ENCODE measurements at regions not wholly inside any gene's neighbourhood (a gene's known extent, or its start where the extent isn't known, plus 50 kb on each side); places are given as distances from the start of the nearest gene placed in this dataset.

GRCh38 chr13:110068176-110068473 lies 238.8 kb downstream of the COL4A1 start:
- TF ChIP-seq CTCF (IDR thresholded peaks at IDR 0.05; ENCODE audit: insufficient read depth, low read depth, low read length, missing control alignments): no peak
- no peak for DNase-seq (ENCODE audit: low read depth)
- H3K4me3 ChIP-seq (ENCODE audit: low read length): no peak overlapping the region

DNA sequence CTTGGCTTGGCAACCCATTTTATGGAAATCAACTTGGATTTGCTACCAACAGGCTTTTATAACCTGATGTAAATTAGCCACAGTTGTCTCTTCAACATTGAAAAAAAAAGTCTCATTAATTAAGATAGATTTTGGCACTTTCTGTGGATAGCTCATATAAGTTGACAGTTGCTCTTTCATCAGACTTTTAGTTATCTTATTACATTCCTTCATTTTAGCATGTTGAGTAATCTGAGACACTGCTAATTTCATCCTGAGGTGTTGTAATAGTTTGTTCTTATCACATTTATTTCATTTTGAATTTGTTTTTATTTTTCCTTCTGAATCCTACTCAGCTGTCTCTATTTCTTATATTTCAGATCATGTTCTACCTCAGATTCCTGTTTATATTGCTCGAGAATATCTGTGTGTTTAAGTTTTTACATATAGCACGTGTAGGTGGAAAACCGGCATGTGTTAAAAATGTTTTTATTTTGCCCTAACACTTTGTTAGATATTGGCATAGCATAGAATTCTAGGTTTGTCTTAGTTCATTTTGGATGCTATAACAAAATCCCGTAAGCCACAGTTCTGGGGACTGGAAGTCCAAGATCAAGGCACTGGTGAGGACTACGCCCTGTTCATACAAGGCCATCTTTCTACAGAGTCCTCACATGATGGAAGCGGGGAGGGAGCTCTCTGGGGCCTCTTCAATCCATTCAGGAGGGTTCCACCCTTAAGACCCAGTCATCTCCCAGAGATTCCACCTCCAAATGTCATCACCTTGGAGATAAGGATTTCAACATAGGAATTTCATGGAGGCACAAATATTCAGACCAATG lies 239.4 kb downstream of the COL4A1 start:
- DNase-seq (ENCODE audit: low read depth): peak; percentile 16
- no peak for TF ChIP-seq CTCF (IDR thresholded peaks at IDR 0.05; ENCODE audit: insufficient read depth, low read depth, low read length, missing control alignments)
- no peak overlapping the region for H3K4me3 ChIP-seq (ENCODE audit: low read length)

DNA sequence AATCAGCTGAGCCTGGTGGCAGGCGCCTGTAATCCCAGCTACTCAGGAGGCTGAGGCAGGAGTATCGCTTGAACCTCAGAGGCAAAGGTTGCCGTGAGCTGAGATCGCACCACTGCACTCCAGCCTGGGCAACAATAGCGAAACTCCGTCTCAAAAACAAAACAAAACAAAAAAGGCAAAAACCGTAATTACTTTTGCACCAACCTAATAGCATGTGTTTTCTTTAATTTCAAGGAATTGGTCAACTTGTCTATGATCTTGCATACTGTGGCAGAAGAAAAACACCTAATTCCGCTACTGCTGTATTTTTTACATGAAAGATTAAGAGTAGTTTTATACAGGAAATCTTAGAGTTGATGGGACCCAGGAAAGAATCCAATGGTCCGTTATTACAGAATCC lies 241.2 kb downstream of the COL4A1 start:
- no peak for DNase-seq (ENCODE audit: low read depth)
- no peak overlapping the region for H3K4me3 ChIP-seq (ENCODE audit: low read length)
- TF ChIP-seq CTCF (IDR thresholded peaks at IDR 0.05; ENCODE audit: insufficient read depth, low read depth, low read length, missing control alignments): no peak

DNA sequence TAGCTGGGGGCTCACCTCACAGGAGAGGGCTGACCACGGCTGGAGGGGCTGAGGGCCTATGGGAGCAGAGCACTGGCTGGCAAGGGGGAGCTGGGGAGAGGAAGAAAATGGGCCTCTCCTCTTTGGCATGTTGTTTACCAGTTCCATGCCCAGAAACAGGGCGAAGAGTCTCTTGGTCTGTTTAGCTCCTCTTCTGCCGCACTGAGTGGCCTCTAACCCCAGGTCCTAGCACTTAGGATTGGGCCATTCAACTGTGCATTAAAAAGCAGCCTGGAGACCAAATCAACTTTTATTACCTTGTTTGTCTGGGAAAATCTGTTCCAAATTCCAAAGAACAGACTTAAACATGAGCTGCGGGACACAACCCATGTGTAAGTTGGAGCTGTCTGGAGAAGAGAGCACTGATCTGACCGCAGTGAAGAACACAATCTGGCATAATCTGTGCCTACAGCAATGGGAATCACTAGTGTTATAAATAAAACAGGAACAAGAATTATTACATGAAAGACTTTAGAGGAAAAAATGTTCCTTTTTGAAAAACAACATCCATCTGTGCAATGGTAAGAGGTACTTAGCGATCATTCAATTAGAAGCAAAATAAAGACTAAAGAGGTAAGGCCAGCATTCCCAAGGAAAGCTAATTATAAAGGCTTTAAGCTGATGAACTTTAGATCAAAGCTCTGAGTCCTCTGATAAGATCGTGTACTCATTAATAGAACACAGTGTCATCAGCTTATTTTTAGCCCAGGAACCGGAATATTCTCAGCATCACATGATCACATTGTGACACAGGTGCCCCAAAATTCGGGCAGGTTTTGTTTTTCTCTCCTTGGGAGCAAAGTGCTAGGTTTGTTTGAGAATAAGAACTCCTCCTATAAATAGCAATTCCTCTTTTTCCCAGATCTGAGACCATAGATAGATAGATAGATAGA lies 243.2 kb downstream of the COL4A1 start:
- no peak for DNase-seq (ENCODE audit: low read depth)
- H3K4me3 ChIP-seq (ENCODE audit: low read length): no peak overlapping the region
- no peak for TF ChIP-seq CTCF (IDR thresholded peaks at IDR 0.05; ENCODE audit: insufficient read depth, low read depth, low read length, missing control alignments)

DNA sequence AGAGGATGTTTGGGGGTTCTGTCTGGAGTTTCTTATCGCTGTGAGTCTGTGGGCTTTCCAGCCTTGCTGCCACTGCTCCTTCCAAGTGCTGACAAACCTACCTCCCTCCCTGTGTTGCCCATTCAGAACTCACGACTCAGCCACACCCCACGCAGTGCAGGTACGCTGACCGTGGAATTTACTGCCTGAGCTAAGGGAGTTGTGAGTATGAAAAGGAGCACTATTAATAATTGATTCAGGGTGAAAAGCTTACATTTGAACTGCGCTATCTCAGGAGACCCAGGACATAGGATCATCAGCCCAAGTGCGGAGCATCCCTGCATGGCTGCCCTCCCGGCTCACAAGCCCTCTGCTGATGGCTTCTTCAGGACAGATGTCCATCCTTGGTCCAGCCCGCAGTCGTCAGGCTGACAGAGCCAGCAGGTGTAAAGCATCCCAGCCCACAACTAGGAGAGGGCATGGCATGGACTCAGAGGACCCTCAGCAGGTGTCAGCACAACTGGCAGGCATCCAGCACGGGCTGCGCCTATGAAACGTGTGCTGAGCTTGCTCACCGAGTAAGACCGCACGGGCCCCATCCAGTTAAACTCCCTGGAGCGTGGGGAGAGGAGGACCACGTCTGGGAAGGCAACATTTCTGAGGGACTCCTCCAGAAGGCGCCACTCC lies 244.0 kb downstream of the COL4A1 start:
- DNase-seq (ENCODE audit: low read depth): no peak
- H3K4me3 ChIP-seq (ENCODE audit: low read length): no peak overlapping the region
- TF ChIP-seq CTCF (IDR thresholded peaks at IDR 0.05; ENCODE audit: insufficient read depth, low read depth, low read length, missing control alignments): no peak

DNA sequence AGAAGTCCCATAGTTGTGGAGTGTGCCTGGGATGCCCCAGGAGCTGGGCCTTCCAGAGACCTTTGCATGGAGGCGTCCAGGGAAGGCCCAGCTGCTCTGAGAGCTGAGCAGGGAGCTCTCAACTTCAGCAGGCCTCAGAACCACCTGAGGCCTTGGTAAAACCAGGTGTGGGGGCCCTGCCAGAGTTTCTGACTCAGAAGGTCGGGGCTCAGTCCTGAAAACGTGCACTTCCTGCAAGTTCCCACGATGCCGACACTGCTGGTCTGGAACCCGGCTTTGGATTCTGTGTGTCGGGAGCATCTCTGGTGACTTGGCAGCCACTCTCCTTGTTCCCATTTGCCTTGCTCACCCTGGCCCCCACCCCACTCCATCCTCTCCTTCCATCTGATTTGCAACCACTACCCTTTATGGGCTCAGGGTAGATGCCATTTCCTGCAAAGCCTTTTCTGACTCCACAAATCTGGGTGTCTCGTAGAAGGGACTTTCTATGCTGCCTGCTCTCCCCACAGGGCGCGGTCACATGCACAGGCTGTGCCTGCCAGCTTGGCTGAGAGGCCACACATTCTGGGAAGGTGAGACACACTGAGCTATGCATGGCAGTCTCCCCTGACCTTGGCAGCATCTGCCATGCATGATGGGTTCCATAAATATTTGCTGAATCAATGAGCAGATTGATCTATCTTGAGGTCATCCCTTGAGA lies 244.7 kb downstream of the COL4A1 start:
- peak; percentile 47 for DNase-seq (ENCODE audit: low read depth)
- TF ChIP-seq CTCF (IDR thresholded peaks at IDR 0.05; ENCODE audit: insufficient read depth, low read depth, low read length, missing control alignments): no peak
- H3K4me3 ChIP-seq (ENCODE audit: low read length): no peak overlapping the region
